HG03571 (cell line): ENCODE measurements at regions not wholly inside any gene's neighbourhood (a gene's known extent, or its start where the extent isn't known, plus 50 kb on each side); places are given as distances from the start of the nearest gene placed in this dataset.
A peak's percentile ranks its signal among the peaks of the same experiment; 100 is the strongest.

Experiments used
- ATAC-seq: cut with Tn5 transposase; IDR thresholded peaks from one replicate; pipeline ENCODE4 v1.9.1; 2021; ENCODE audit not compliant: unreplicated experiment

- no peak for ATAC-seq
Observed at GRCh38 chr4:4775493-4776004, 83.9 kb upstream of the MSX1 start.

- no peak for ATAC-seq
Observed at GRCh38 chr4:4772534-4772933, 86.9 kb upstream of the MSX1 start.

GRCh38 chr4:4771160-4771559 is 88.3 kb upstream of the MSX1 start:
- no peak for ATAC-seq

GRCh38 chr4:4770610-4771009 is 88.9 kb upstream of the MSX1 start:
- no peak for ATAC-seq

GRCh38 chr4:4766564-4766963 is 92.9 kb upstream of the MSX1 start:
- no peak for ATAC-seq

- ATAC-seq, result no peak
Observed at GRCh38 chr4:4765811-4766210, 93.7 kb upstream of the MSX1 start.

GRCh38 chr4:4764558-4764905 is 94.9 kb upstream of the MSX1 start:
- no peak for ATAC-seq

- no peak for ATAC-seq
Observed at GRCh38 chr4:4763822-4764557, 95.5 kb upstream of the MSX1 start.

GRCh38 chr4:4762909-4763821 is 96.3 kb upstream of the MSX1 start:
- peak; percentile 91 for ATAC-seq

GRCh38 chr4:4762300-4762699 is 97.2 kb upstream of the MSX1 start:
- no peak for ATAC-seq

- no peak for ATAC-seq
Observed at GRCh38 chr4:4761128-4761982, 98.1 kb upstream of the MSX1 start.

- ATAC-seq, result no peak
Observed at GRCh38 chr4:4759883-4760282, 99.6 kb upstream of the MSX1 start.

- no peak for ATAC-seq
Observed at GRCh38 chr4:4759232-4759631, 100.2 kb upstream of the MSX1 start.

- ATAC-seq, result no peak
Observed at GRCh38 chr4:4758681-4759080, 100.8 kb upstream of the MSX1 start.

GRCh38 chr4:4755306-4755705 is 104.2 kb upstream of the MSX1 start:
- no peak for ATAC-seq

GRCh38 chr4:4754641-4755040 is 104.8 kb upstream of the MSX1 start:
- no peak for ATAC-seq

- ATAC-seq, result no peak
Observed at GRCh38 chr4:4753643-4754042, 105.8 kb upstream of the MSX1 start.

- ATAC-seq, result no peak
Observed at GRCh38 chr4:4752576-4753401, 106.7 kb upstream of the MSX1 start.

GRCh38 chr4:4752025-4752424 is 107.4 kb upstream of the MSX1 start:
- ATAC-seq, result no peak

GRCh38 chr4:4750187-4750586 is 109.3 kb upstream of the MSX1 start:
- ATAC-seq, result no peak
